ENCODE measurements at regions not wholly inside any gene's neighbourhood (a gene's known extent, or its start where the extent isn't known, plus 50 kb on each side); places are given as distances from the start of the nearest gene placed in this dataset.

DNA sequence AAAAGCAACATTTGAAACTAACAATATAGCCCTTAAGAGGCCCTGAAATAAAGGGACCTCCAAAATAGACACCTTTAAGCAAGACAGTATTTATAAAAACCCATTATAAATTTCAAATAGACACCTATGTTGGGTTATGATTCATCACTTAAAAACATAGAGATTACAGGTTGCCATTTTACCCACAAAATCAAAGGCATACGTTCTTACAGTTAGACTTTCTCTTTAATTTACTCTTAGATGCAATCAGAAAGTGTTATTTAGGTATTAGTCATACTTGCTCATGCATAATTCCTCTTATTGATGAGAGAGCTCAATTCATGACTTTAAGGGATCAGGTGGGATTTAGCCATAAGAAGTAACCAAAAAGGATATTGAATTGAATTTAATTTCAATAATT is 51.5 kb upstream of the TMEM200A start:
- Histone ChIP-seq H3K9me3 (no peaks in the 10 kb centered on the region), H3K4me3 (no peak overlapping the region), H3K27me3 (no peaks in the 10 kb centered on the region), H3K36me3 (no peaks in the 10 kb centered on the region)
- DNase-seq = no peak

DNA sequence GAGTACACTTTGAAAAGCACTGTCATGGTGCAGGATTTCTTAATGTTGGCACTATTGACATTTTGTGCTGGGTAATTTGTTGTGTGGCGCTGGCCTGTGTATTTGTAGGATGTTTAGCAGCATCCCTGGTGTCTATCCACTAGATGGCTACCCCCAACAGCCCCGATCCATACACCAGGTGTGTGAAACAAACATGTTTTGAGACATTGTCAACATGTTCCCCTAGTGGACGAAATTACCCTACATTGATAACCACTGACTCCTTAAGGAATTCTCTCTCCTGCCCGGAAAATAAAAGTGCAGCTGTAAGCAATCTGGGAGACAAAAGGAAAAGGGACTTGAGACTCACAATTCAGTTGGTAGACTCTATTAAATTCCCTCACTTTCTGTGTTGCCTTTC is 52.6 kb upstream of the TMEM200A start:
- Histone ChIP-seq H3K27me3 (no peaks in the 10 kb centered on the region), H3K36me3 (no peaks in the 10 kb centered on the region), H3K9me3 (no peaks in the 10 kb centered on the region), H3K4me3 (no peak overlapping the region)
- no peak for DNase-seq

DNA sequence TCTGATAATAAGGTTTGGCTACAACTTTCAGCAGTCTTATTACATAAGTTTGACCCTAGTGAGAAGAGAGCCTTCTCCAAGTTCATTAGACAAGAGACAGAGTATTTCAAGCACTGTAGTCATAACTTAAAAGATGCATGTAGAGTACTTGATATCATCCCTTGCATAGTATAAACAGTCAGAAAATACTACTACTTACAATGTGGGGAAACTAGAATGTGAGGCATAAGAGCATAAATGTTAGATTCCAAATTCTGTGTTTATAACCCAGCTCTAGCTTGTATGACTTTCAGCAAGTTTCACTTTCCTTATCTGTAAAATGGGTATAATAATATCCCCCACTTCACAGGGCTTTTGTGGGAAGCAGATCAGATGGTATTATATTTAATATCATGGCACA is 56.8 kb upstream of the TMEM200A start:
- no peaks in the 10 kb centered on the region for H3K27me3 ChIP-seq
- DNase-seq = no peak
- no peak overlapping the region for H3K4me3 ChIP-seq
- no peaks in the 10 kb centered on the region for H3K36me3 ChIP-seq
- no peaks in the 10 kb centered on the region for H3K9me3 ChIP-seq

DNA sequence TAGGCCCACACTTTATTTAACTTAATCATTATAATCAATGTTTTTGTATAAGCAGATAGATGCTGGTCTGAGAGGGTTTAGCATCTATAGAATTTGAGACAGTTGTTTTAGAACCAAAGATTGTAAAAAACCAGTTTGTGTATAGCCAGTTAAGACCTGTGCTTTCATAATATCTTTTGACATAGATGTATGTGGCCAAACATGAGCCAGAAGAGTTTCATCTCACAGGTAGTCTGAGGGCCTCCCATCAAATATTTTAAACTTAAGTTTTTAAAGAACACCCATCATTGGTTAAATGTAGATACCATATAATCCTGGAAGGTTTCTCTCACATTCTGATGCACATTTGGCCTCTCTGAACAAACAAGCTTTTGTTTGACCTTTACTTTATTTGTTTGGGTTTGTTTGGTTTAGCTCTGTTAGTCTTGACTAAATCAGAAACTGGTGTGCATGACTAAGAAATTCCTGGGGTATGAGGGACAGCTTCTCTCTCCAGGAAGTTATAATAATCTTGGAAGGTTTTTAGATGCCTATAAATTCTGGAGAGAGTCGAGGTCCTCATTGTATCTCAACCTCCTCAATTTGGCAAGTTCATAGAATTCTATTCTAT is 58.0 kb upstream of the TMEM200A start:
- H3K27me3 ChIP-seq = no peaks in the 10 kb centered on the region
- H3K4me3 ChIP-seq = no peak overlapping the region
- H3K9me3 ChIP-seq = no peaks in the 10 kb centered on the region
- no peaks in the 10 kb centered on the region for H3K36me3 ChIP-seq
- DNase-seq = no peak

DNA sequence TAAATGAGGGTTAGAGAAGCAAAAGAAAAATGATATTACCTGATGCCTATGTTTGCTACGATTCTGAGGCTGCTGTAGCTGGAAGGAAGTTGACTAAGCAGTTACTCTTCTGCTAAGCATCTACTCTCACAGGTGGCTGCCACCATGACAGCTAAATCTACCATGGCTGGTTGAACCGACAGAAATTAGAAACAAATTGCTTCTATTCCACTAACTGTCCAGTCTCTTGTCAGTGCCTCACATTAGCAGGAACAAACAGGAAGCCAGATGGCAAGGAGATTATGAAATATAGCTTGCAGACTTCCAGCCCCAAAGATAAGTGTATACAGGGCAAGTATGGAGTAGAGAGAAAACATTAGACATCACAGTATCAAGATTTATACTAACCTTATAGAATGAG is 59.4 kb upstream of the TMEM200A start:
- DNase-seq = no peak
- Histone ChIP-seq H3K4me3 (no peak overlapping the region), H3K9me3 (peaks cover 3% of the 10 kb centered on the region; the same call in 1 of the 2 replicates), H3K36me3 (no peaks in the 10 kb centered on the region), H3K27me3 (no peaks in the 10 kb centered on the region)

DNA sequence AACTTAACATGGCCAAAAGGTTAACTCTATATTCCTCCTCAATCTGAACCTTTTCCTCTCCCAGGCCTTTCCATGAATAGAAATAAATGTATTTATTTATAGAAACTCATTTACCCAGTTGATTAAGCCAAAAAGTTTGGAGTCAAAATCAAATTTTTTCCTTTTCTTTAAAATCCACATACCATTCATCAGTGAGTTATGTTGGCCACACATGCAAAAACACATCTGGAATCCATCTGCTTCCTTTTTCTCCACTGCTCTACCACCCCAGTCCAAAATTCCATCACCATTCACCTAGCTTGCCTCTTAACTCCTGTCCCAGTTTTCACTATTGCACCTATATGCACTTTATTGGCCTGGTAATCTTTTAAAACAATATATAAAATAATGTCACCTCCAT is 62.4 kb upstream of the TMEM200A start:
- no peaks in the 10 kb centered on the region for H3K27me3 ChIP-seq
- DNase-seq = no peak
- H3K9me3 ChIP-seq = peaks cover 3% of the 10 kb centered on the region; the same call in 1 of the 2 replicates
- H3K4me3 ChIP-seq = no peak overlapping the region
- no peaks in the 10 kb centered on the region for H3K36me3 ChIP-seq

DNA sequence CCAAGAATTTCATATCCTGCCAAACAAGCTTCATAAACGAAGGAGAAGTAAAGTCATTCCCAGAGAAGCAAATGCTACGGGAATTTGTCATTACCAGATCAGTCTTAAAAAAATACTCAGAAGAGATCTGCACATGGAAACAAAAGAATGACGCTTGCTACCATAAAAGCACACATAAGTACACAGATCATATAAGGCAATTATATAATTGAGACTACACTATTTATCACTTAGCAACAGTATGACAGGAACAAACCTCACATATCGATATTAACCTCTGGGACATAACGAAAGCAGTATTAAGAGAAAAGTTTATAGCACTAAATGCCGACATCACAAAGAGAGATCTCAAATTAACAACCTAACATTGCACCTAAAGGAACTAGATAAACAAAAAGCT is 67.6 kb upstream of the TMEM200A start:
- H3K27me3 ChIP-seq = no peaks in the 10 kb centered on the region; the same call in 1 of the 2 replicates
- peaks cover 3% of the 10 kb centered on the region; the same call in 1 of the 2 replicates for H3K9me3 ChIP-seq
- no peak overlapping the region for H3K4me3 ChIP-seq
- no peak for DNase-seq
- no peaks in the 10 kb centered on the region for H3K36me3 ChIP-seq

DNA sequence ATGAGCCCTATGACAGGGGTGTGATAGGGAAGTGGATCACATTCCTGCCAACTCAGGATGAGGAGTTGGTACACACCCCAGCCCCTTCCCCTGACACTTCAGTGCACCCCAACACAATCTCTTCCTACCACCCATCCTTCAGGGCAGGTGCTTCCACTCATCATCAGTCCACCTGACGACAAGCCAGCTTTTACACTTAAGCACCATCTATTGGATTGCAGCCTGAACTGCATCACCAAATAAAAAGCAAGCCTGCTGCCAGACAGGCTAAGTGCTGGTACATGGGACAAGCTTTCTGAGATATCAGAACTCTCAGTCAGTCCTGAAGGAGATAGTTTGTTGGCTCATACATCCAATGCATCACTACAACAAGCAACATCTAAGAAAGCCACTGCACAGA is 69.0 kb upstream of the TMEM200A start:
- no peak overlapping the region for H3K4me3 ChIP-seq
- H3K36me3 ChIP-seq = no peaks in the 10 kb centered on the region
- no peaks in the 10 kb centered on the region; the same call in 1 of the 2 replicates for H3K27me3 ChIP-seq
- no peaks in the 10 kb centered on the region for H3K9me3 ChIP-seq
- no peak for DNase-seq

DNA sequence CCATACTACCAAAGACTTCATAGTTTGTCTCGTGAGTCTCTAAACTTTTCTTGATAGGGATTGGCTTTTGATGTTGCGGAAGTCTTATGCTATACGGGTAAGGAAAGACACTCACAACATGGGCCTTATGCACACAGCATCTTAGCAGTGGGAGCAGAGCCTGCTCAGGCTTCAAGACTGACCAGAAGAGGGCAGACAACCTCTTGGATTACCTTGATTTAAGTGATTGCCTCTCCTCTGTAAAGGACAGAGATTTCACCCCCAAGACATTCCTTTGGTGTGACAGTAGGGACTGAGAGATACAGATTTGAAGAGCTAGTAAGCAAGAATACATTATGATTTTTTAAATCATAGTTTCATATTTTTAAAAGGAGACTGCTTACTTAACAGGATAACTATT is 71.0 kb upstream of the SAMD3 start:
- peak; percentile 27 for DNase-seq
- Histone ChIP-seq H3K4me3 (no peak overlapping the region), H3K36me3 (no peaks in the 10 kb centered on the region), H3K27me3 (no peaks in the 10 kb centered on the region; the same call in 1 of the 2 replicates), H3K9me3 (no peaks in the 10 kb centered on the region)

DNA sequence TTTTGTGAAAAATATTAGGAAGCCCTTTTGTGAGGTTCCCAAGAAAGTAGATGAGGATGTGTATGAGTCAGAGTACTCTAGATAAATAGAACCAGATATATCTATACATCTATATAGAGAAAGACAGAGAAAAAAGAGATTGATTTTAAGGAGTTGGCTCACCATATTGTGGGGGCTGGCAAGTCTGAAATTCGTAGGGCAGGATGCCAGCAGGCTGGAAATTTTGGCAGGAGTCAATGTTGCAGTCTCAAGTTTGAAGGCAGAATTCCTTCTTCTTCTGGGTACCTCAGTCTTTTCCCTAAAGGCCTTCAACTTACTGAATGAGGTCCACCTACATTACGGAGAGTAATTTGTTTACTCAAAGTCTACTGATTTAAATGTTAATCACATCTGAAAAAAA is 65.3 kb upstream of the SAMD3 start:
- Histone ChIP-seq H3K36me3 (no peaks in the 10 kb centered on the region), H3K4me3 (no peak overlapping the region), H3K9me3 (no peaks in the 10 kb centered on the region), H3K27me3 (no peaks in the 10 kb centered on the region)
- no peak for DNase-seq

DNA sequence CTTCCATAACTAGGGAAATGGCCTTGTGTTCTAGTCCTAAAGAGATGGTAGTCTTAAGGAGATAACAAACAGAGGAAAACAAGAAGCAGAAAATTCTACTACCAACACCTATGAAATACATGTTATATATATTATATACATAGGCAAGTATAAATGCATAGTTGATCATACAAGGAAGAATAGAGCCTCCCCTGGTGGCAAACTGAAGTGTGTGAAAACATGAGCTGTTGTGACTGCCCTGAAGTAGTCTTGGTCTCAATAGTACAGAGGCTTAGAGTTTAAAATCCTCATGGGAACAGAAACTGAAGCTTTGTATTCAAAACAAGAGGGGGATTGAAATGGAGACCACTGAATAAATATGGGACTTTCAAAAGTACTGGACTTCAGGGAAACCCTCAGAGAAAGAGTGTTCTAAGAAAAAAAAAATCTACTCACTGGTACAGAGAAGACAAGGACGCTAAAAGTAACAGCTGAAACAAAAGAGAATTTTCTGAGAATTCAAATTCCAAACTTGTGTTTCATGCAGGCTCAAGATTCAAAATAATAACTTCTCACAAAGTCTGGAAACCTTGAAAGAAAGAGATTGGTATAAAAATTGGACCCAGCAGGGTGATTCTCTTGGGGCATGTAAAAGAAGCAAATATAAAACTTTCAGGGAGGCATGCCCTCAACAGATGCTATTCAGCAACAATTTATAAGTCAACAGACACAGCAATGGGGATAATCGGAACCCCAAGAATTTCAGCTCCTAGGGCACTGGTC is 59.7 kb upstream of the SAMD3 start:
- H3K4me3 ChIP-seq = no peak overlapping the region
- H3K36me3 ChIP-seq = no peaks in the 10 kb centered on the region
- H3K9me3 ChIP-seq = peaks cover 4% of the 10 kb centered on the region; the same call in 1 of the 2 replicates
- no peak for DNase-seq
- no peaks in the 10 kb centered on the region for H3K27me3 ChIP-seq

DNA sequence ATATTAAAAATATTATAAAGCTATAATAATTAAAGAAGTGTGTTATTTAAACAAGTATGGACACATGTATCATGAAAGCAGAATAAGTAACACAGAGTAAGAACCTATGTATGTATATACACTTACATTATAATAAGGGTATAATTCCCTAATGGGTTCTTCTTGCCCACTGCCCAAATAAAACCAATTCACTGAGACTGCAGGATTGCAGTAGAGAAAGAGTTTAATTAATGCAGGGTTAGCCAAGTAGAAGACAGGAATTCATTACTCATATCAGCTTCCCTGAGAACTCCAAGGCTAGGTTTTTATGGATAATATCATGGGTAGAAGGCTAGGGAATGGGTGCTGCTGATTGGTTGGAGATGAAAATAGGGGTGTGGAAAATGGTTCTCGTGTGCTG is 53.8 kb upstream of the SAMD3 start:
- no peaks in the 10 kb centered on the region for H3K27me3 ChIP-seq
- no peak overlapping the region for H3K4me3 ChIP-seq
- H3K9me3 ChIP-seq = peaks cover 32% of the 10 kb centered on the region
- H3K36me3 ChIP-seq = no peaks in the 10 kb centered on the region
- no peak for DNase-seq

DNA sequence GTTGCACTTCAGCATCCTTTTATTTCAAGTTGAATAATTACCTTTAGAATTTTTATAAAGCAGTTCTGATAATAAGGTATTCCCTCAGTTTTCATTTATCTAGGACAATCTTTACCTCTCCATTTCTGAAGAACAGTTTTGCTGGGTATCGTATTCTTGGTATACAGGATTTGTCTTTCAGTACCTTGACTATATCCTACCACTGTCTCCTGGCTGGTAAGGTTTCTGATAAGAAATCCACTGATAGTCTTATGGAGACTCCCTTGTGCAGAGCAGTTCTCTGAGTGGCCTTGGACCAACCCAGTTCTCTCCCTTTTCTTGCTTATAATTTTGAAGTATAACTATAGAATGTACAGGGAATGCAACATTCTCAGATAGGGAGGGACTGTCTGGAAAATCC is 51.3 kb upstream of the SAMD3 start:
- Histone ChIP-seq H3K9me3 (peaks cover 32% of the 10 kb centered on the region), H3K36me3 (no peaks in the 10 kb centered on the region), H3K4me3 (no peak overlapping the region), H3K27me3 (no peaks in the 10 kb centered on the region)
- DNase-seq = no peak

Data from MG63 (cell line).